Right ventricle myocardium inferior (tissue), 1 donor: ENCODE measurements at regions not wholly inside any gene's neighbourhood (a gene's known extent, or its start where the extent isn't known, plus 50 kb on each side); places are given as distances from the start of the nearest gene placed in this dataset.

Experiments
- ATAC-seq: fragments of 200-7000 bp; cut with Tn5 transposase; one replicate; pipeline ENCODE4 v1.9.1; 2020; ENCODE audit warnings: mild to moderate bottlenecking, moderate library complexity
- DNase-seq: peaks from one replicate; pipeline ENCODE4 v3.0.0; 2021; ENCODE audit errors: missing footprints
- intact Hi-C: fragments of 100-400 bp; cut with DNase I; formaldehyde crosslinking; loops from one replicate; pipeline ENCODE4 v1.11.0; 2022
- donor health status: DM: no; HTN: yes; CAD: no; lungs with severe emphysema.

- intact Hi-C loops, result no loop called here
- no peak for ATAC-seq
- no peak for DNase-seq
Measured at GRCh38 chr2:16302431-16303272, 362.3 kb downstream of the MYCN start.

- ATAC-seq, result no peak
- intact Hi-C loops, result no loop called here
- DNase-seq, result no peak
Measured at GRCh38 chr2:16301961-16302360, 361.6 kb downstream of the MYCN start.

- intact Hi-C loops, result no loop called here
- no peak for ATAC-seq
- DNase-seq, result no peak
Measured at GRCh38 chr2:16298866-16299265, 358.5 kb downstream of the MYCN start.

- intact Hi-C loops, result no loop called here
- no peak for DNase-seq
- ATAC-seq, result no peak
Measured at GRCh38 chr2:16296331-16297250, 356.2 kb downstream of the MYCN start.

GRCh38 chr2:16296038-16296290 lies 355.6 kb downstream of the MYCN start:
- ATAC-seq (no peak), DNase-seq (no peak)
- intact Hi-C loops, result no loop called here

- no peak for DNase-seq
- no peak for ATAC-seq
- intact Hi-C loops, result no loop called here
Measured at GRCh38 chr2:16294791-16295190, 354.4 kb downstream of the MYCN start.

- ATAC-seq, result no peak
- DNase-seq, result no peak
- intact Hi-C loops, result no loop called here
Measured at GRCh38 chr2:16293871-16294270, 353.5 kb downstream of the MYCN start.

GRCh38 chr2:16293398-16293797 lies 353.0 kb downstream of the MYCN start:
- intact Hi-C loops, result no loop called here
- ATAC-seq, result no peak
- DNase-seq, result no peak

- ATAC-seq (no peak), DNase-seq (no peak)
- intact Hi-C loops, result no loop called here
Measured at GRCh38 chr2:16291731-16292550, 351.6 kb downstream of the MYCN start.

GRCh38 chr2:16291226-16291625 lies 350.9 kb downstream of the MYCN start:
- no peak for DNase-seq
- no peak for ATAC-seq
- intact Hi-C loops, result no loop called here

GRCh38 chr2:16290311-16291020 lies 350.1 kb downstream of the MYCN start:
- DNase-seq (no peak), ATAC-seq (no peak)
- intact Hi-C loops, result no loop called here

GRCh38 chr2:16288371-16289112 lies 348.2 kb downstream of the MYCN start:
- no peak for ATAC-seq
- no peak for DNase-seq
- intact Hi-C loops, result no loop called here

GRCh38 chr2:16287831-16288230 lies 347.5 kb downstream of the MYCN start:
- ATAC-seq, result no peak
- no peak for DNase-seq
- intact Hi-C loops, result no loop called here

- ATAC-seq (no peak), DNase-seq (no peak)
- intact Hi-C loops, result no loop called here
Measured at GRCh38 chr2:16287281-16287680, 346.9 kb downstream of the MYCN start.

GRCh38 chr2:16285813-16286510 lies 345.6 kb downstream of the MYCN start:
- intact Hi-C loops, result no loop called here
- ATAC-seq (no peak), DNase-seq (no peak)

GRCh38 chr2:16284941-16285625 lies 344.7 kb downstream of the MYCN start:
- DNase-seq, result no peak
- intact Hi-C loops, result no loop called here
- no peak for ATAC-seq
